ENCODE measurements at regions not wholly inside any gene's neighbourhood (a gene's known extent, or its start where the extent isn't known, plus 50 kb on each side); places are given as distances from the start of the nearest gene placed in this dataset.

GRCh38 chr10:110355141-110355831, 50.6 kb upstream of the SMNDC1 start:
- DNase-seq (ENCODE audit: low spot score): no peak

GRCh38 chr10:110355922-110356627, 51.4 kb upstream of the SMNDC1 start:
- DNase-seq (ENCODE audit: low spot score): no peak

- DNase-seq (ENCODE audit: low spot score): peak; percentile 87
These were observed 52.0 kb upstream of the SMNDC1 start for GRCh38 chr10:110356628-110357245.

- DNase-seq (ENCODE audit: low spot score): peak; percentile 72
These were observed 52.6 kb upstream of the SMNDC1 start for GRCh38 chr10:110357252-110357780.

GRCh38 chr10:110357871-110358270, 53.2 kb upstream of the SMNDC1 start:
- no peak for DNase-seq (ENCODE audit: low spot score)

- DNase-seq (ENCODE audit: low spot score): no peak
These were observed 53.6 kb upstream of the SMNDC1 start for GRCh38 chr10:110358278-110358677.

GRCh38 chr10:110358869-110359629, 54.3 kb upstream of the SMNDC1 start:
- no peak for DNase-seq (ENCODE audit: low spot score)

- no peak for DNase-seq (ENCODE audit: low spot score)
These were observed 56.2 kb upstream of the SMNDC1 start for GRCh38 chr10:110360857-110361474.

GRCh38 chr10:110361800-110362456, 57.2 kb upstream of the SMNDC1 start:
- no peak for DNase-seq (ENCODE audit: low spot score)

GRCh38 chr10:110363572-110364411, 59.1 kb upstream of the SMNDC1 start:
- DNase-seq (ENCODE audit: low spot score): no peak

- DNase-seq (ENCODE audit: low spot score): no peak
These were observed 59.8 kb upstream of the SMNDC1 start for GRCh38 chr10:110364531-110364937.

- no peak for DNase-seq (ENCODE audit: low spot score)
These were observed 60.8 kb upstream of the SMNDC1 start for GRCh38 chr10:110365356-110366143.

- no peak for DNase-seq (ENCODE audit: low spot score)
These were observed 61.9 kb upstream of the SMNDC1 start for GRCh38 chr10:110366635-110367034.

GRCh38 chr10:110368002-110368401, 63.3 kb upstream of the SMNDC1 start:
- DNase-seq (ENCODE audit: low spot score): no peak

GRCh38 chr10:110368556-110368955, 63.8 kb upstream of the SMNDC1 start:
- no peak for DNase-seq (ENCODE audit: low spot score)

GRCh38 chr10:110370006-110370405, 65.3 kb upstream of the SMNDC1 start:
- no peak for DNase-seq (ENCODE audit: low spot score)

- DNase-seq (ENCODE audit: low spot score): no peak
These were observed 67.9 kb upstream of the SMNDC1 start for GRCh38 chr10:110372656-110373055.

GRCh38 chr10:110373059-110373458, 68.3 kb upstream of the SMNDC1 start:
- DNase-seq (ENCODE audit: low spot score): no peak

All from H4 (cell line).